Fibroblast of lung (primary cell): ENCODE measurements at regions not wholly inside any gene's neighbourhood (a gene's known extent, or its start where the extent isn't known, plus 50 kb on each side); places are given as distances from the start of the nearest gene placed in this dataset.

Experiments used
- CTCF ChIP-seq, 2 donors: IDR thresholded peaks in 1 of 2; conservative IDR thresholded peaks in 1 of 2; 1 replicate in 1 of 2; 2 replicates in 1 of 2; pipeline ENCODE4 v1.5.1; 2011 to 2012; ENCODE audit warnings: low read length in 2 of 2, control low read depth in 1 of 2, inconsistent platforms in 1 of 2, low read depth in 1 of 2, mild to moderate bottlenecking in 1 of 2
- EZH2 ChIP-seq: IDR thresholded peaks from 2 replicates; pipeline ENCODE4 v1.5.1; 2012; ENCODE audit warnings: low read length, control low read depth, mild to moderate bottlenecking; ENCODE audit errors: missing control alignments

- TF ChIP-seq CTCF (conservative IDR thresholded peaks at IDR 0.05 in 1 of 2, IDR thresholded peaks at IDR 0.05 in 1 of 2; ENCODE audit: low read depth in 1 of 2, low read length in 2 of 2) = no peak
- TF ChIP-seq EZH2 = no peak
Measured at GRCh38 chr4:59102311-59102710, 1992.1 kb upstream of the IGFBP7 start.
